Ascending aorta (tissue), 2 donors: ENCODE measurements at regions not wholly inside any gene's neighbourhood (a gene's known extent, or its start where the extent isn't known, plus 50 kb on each side); places are given as distances from the start of the nearest gene placed in this dataset.
"Not testable (repeated sequence)": the region's sequence is repeated elsewhere in the genome, so short reads cannot be mapped to it uniquely, and the experiment has no call there.

Experiments used
- DNase-seq, 2 donors: peaks; one replicate each; pipeline ENCODE4 v3.0.0-alpha.2; 2019; ENCODE audit warnings: low spot score in 2 of 2
- H3K27ac ChIP-seq, 2 donors: fragments of 200-600 bp; sonication (generic); one replicate each; pipeline ENCODE4 v1.5.1; 2016 to 2017; ENCODE audit warnings: mild to moderate bottlenecking in 1 of 2
- H3K27me3 ChIP-seq: fragments of 200-600 bp; sonication (generic); one replicate; pipeline ENCODE4 v1.5.1; 2017
- H3K36me3 ChIP-seq, 2 donors: fragments of 200-600 bp; sonication (generic); one replicate each; pipeline ENCODE4 v1.5.1; 2016
- H3K4me1 ChIP-seq, 2 donors: fragments of 200-600 bp; sonication (generic); one replicate each; pipeline ENCODE4 v1.5.1; 2016 to 2017; ENCODE audit warnings: mild to moderate bottlenecking in 1 of 2
- H3K4me3 ChIP-seq, 2 donors: fragments of 200-600 bp; sonication (generic); one replicate each; pipeline ENCODE4 v1.5.1; 2016 to 2017; ENCODE audit warnings: mild to moderate bottlenecking in 1 of 2
- H3K9me3 ChIP-seq, 2 donors: fragments of 200-600 bp; sonication (generic); one replicate each; pipeline ENCODE4 v1.5.1; 2016
- CTCF ChIP-seq, 3 experiments: fragments of 200-600 bp in 2 of 3; fragments of 450-650 bp in 1 of 3; sonication (generic) in 2 of 3; IDR thresholded peaks; one replicate each; pipeline ENCODE4 v1.5.1; 2016 to 2019; ENCODE audit warnings: antibody characterized with exemption in 3 of 3, mild to moderate bottlenecking in 1 of 3, moderate library complexity in 1 of 3
- intact Hi-C: fragments of 100-400 bp; cut with DNase I; formaldehyde crosslinking; loops from one replicate; pipeline ENCODE4 v1.15.1; 2023

DNA sequence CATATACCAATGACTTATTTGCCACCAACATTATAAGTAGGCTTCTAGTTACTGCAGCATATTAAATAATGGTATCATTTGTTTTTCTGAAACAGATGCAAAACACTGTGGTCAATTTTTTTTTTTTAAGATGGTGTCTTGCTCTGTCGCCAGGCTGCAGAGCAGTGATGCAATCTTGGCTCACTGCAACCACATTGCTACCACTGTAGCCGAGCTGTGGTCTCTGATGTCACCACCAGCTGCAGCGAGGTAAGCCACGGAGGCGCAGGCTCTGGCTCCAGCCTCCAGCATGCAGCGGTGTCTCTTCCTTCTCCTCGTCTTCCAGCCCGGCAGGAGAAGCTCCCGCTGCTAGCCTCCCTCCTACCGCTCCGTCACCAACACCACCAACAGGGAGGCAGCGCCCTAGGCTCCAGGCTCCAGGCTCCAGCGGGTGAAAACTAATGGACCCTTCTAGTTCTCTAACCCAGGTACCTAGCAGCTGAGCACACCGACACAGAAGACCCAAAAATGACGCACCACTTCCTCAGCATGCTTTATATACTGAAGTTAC, 840.8 kb downstream of the SPATA31A1 start:
- intact Hi-C loops, H3K36me3 ChIP-seq, H3K27ac ChIP-seq, H3K4me3 ChIP-seq, H3K27me3 ChIP-seq, H3K9me3 ChIP-seq, H3K4me1 ChIP-seq, DNase-seq: not testable (repeated sequence)

GRCh38 chr9:40196803-40197202, 841.3 kb downstream of the SPATA31A1 start:
- DNase-seq, H3K27ac ChIP-seq, H3K4me3 ChIP-seq, intact Hi-C loops, H3K9me3 ChIP-seq, H3K4me1 ChIP-seq, H3K36me3 ChIP-seq, H3K27me3 ChIP-seq: not testable (repeated sequence)

- H3K27me3 ChIP-seq, H3K9me3 ChIP-seq, H3K27ac ChIP-seq, H3K36me3 ChIP-seq, intact Hi-C loops, H3K4me1 ChIP-seq, H3K4me3 ChIP-seq, DNase-seq: not testable (repeated sequence)
Observed at GRCh38 chr9:40221596-40222233, 866.2 kb downstream of the SPATA31A1 start.

DNA sequence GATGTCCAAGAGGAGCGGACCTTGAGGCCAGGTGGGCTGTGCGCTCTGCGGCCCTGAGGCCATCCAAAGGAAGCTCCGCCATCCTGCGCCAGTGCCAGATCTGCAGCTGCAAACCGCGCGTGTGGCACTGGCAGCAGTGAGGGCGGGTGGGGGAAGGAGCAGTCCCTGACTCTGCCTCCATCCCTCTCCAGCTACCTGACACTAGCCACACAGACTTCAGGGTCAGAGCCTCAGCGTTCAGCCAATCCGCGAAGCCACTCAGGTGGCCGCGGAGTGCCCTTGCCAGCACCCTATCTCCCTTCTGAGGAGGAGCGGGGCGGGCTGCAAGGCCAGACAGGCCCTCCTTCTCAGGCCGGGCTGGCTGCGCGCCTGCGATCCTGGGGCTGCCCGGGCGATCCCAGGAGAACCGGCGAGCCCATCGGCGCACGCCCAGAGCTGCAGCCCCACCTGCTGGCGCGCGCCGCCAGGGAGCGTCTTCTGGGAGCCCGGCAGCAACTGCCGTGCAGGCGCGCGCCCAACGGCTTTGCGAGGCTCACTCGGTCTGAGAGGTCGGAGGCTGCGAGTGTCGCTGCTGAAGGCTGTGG, 867.2 kb downstream of the SPATA31A1 start:
- TF ChIP-seq CTCF (IDR thresholded peaks at IDR 0.05), result peak in 2 of 3 experiments; percentile 9 to 38
- H3K9me3 ChIP-seq, H3K36me3 ChIP-seq, DNase-seq, H3K4me1 ChIP-seq, H3K27ac ChIP-seq, H3K27me3 ChIP-seq, intact Hi-C loops: not testable (repeated sequence)
- H3K4me3 ChIP-seq, result peak overlapping the region in 1 of 2 donors; percentile 50

- H3K27ac ChIP-seq, DNase-seq, H3K27me3 ChIP-seq, H3K36me3 ChIP-seq, H3K9me3 ChIP-seq, H3K4me1 ChIP-seq, intact Hi-C loops: not testable (repeated sequence)
- peak overlapping the region in 1 of 2 donors; percentile 50 for H3K4me3 ChIP-seq
Observed at GRCh38 chr9:40223353-40223752, 867.9 kb downstream of the SPATA31A1 start.
